ENCODE measurements at regions not wholly inside any gene's neighbourhood (a gene's known extent, or its start where the extent isn't known, plus 50 kb on each side); places are given as distances from the start of the nearest gene placed in this dataset.

DNA sequence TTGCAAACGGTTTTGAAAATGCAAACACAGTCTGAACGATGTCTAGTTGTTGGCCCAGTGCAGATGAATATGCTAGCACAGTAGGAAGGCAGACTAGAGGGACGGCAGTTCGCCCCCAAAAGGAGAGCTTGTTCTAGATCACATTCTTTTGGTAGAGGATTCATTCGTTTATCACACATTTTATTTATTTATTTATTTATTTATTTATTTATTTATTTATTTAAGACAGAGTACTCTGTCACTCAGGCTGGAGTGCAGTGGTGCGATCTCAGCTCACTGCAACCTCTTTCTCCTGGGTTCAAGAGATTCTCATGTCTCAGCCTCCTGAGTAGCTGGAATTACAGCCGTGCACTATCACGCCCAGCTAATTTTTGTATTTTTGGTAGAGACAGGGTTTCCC is 59.4 kb upstream of the ZPBP start:
- TF ChIP-seq, protein P1, sequence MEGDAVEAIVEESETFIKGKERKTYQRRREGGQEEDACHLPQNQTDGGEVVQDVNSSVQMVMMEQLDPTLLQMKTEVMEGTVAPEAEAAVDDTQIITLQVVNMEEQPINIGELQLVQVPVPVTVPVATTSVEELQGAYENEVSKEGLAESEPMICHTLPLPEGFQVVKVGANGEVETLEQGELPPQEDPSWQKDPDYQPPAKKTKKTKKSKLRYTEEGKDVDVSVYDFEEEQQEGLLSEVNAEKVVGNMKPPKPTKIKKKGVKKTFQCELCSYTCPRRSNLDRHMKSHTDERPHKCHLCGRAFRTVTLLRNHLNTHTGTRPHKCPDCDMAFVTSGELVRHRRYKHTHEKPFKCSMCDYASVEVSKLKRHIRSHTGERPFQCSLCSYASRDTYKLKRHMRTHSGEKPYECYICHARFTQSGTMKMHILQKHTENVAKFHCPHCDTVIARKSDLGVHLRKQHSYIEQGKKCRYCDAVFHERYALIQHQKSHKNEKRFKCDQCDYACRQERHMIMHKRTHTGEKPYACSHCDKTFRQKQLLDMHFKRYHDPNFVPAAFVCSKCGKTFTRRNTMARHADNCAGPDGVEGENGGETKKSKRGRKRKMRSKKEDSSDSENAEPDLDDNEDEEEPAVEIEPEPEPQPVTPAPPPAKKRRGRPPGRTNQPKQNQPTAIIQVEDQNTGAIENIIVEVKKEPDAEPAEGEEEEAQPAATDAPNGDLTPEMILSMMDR (conservative IDR thresholded peaks at IDR 0.05; ENCODE audit: low read depth), result no peak
- no peak for DNase-seq (ENCODE audit: low spot score)
- H3K27ac ChIP-seq, result no peak overlapping the region
- ChIA-PET POLR2A (ENCODE audit: low non-redundant PET) (no interaction called here), CTCF (interaction anchor here (0.6 to 1.1 kb wide), 2 partner anchors 9 to 1318 kb away, joined by 4 read pairs; no protein-coding TSS in a partner anchor)

DNA sequence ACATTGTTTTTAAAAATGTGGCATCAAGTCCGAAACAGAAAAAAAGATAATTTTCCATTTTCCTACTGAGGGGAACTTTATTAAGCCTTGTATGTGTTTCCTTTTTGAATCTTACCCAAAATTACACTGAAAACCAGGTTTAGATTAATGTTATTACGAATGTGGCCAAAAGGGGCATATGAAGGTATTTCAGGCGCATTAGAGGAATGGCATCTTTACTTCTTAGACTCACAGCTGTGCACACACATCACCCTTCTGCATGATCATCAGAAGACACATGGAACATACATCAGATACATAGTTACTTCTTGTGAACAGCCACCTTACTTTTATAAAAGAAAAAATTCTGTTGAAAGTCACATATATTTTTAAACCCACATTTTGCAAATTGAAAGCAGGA is 58.6 kb upstream of the ZPBP start:
- no peak overlapping the region for H3K27ac ChIP-seq
- ChIA-PET POLR2A (ENCODE audit: low non-redundant PET) (no interaction called here), CTCF (interaction anchor here (0.7 kb wide), 1 partner anchor 1682 kb away, joined by 3 read pairs; no protein-coding TSS in a partner anchor)
- TF ChIP-seq, protein P1 (conservative IDR thresholded peaks at IDR 0.05; ENCODE audit: low read depth), result no peak
- no peak for DNase-seq (ENCODE audit: low spot score)

DNA sequence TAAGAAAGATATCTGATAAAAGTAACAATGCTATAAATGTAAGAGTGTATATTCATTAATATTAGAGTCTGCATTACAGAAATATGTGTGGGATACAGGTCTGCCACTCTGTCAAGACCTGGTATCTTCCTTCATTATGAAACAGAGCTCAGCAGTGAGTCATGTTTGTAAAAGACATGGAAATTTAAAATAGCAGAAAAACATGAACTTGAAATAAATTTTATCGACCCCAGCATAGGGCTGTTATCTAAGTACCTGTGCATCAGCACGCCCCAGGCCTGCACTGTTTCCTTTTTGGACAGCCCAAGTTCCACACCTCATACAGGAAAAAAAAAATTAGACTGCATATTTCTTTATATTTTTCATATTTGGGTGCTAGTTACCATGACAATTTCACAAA is 58.0 kb upstream of the ZPBP start:
- H3K27ac ChIP-seq, result no peak overlapping the region
- POLR2A ChIA-PET (ENCODE audit: low non-redundant PET), result no interaction called here
- CTCF ChIA-PET, result no interaction called here
- DNase-seq (ENCODE audit: low spot score), result no peak
- TF ChIP-seq, protein P1 (conservative IDR thresholded peaks at IDR 0.05; ENCODE audit: low read depth), result no peak

DNA sequence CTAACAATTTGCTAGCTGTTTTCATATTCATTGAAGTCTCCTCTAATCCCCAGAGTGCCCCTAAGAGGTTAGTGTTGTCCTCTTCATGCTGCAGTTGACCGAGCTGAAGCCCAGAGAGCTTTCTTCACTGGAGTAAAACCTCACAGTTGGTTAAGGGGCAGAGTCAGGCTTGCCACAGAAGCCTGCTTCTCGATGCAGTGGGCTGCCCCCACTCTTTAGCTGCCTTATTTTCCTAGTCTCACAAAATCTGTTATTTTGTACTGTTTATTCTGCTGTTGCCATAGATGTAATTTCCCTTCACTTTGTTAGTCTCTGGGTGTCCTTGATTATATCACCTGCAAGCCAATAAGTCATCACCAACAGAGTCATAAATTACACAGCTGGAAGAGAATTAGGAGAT is 56.3 kb upstream of the ZPBP start:
- CTCF ChIA-PET, result interaction anchor here (0.6 kb wide), 1 partner anchor 53 kb away, joined by 3 read pairs; no protein-coding TSS in a partner anchor

DNA sequence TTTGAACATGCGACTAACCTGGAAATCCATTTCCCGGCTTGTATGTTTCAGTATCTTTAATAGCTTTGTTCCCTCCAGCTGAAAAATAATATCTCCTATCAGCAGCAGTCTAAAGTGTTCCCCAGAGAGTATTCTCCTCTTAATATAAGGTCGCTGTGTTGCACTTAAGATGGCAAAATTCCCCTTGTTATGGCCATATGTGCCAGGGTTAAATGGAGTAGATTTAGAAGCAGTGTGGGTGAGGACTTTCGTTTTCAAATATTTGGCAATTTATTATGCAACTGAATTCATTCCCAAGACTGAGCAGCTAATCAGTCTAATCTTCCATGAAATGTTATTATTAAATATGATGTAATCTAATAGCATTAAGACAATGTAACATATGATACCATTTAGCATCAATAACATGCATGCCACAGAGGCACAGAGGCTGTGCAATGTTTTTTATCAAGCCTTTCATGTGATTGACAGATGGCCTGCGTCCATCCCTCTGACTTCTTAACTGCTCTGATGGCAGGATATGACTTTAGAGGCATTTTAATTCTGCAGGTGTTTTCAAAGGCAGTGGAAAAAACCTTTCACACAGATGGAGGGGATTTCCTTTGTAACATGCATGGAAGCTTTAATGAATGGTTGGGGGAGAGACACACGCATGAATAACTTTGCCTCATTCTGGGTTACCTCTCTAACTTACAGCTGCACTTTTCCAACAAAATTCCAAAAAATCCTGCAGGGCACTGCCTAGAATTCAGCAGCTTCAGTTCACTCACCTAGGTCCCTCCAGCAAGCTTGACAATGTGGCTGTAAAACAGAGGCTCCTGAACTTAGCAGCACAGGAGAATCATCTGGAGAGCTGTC is 55.1 kb upstream of the ZPBP start:
- CTCF ChIA-PET, result no interaction called here
- POLR2A ChIA-PET (ENCODE audit: low non-redundant PET), result no interaction called here
- H3K27ac ChIP-seq, result no peak overlapping the region
- DNase-seq (ENCODE audit: low spot score), result no peak
- TF ChIP-seq, protein P1 (conservative IDR thresholded peaks at IDR 0.05; ENCODE audit: low read depth), result no peak

More for the DNA sequence above, 56.3 kb upstream of the ZPBP start:
- POLR2A ChIA-PET (ENCODE audit: low non-redundant PET), result no interaction called here
- TF ChIP-seq, protein P1 (conservative IDR thresholded peaks at IDR 0.05; ENCODE audit: low read depth), result no peak
- DNase-seq (ENCODE audit: low spot score), result no peak
- no peak overlapping the region for H3K27ac ChIP-seq

DNA sequence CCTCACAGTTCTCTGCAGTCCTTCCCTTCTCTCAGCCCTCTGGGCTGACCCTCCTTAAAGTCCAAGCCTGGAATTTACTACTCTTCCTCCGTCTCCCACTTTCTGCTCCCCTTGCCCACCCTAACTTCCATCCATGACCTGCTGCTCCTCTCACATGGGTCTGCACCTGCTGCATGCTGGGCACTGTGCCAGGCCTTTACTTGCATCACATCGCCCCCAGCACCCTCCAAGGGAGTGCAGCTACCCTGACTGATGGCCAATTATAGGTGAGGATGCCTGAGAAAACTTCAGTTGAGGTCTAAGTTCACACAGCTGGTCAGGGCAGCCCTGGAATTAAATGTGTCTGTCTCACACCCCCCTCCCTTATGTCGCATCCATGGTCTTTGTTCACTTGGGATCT is 53.6 kb upstream of the ZPBP start:
- TF ChIP-seq, protein P1 (conservative IDR thresholded peaks at IDR 0.05; ENCODE audit: low read depth), result no peak
- ChIA-PET POLR2A (ENCODE audit: low non-redundant PET) (no interaction called here), CTCF (no interaction called here)
- no peak overlapping the region for H3K27ac ChIP-seq
- no peak for DNase-seq (ENCODE audit: low spot score)

Measured in RWPE1 (cell line).